ENCODE measurements at regions not wholly inside any gene's neighbourhood (a gene's known extent, or its start where the extent isn't known, plus 50 kb on each side); places are given as distances from the start of the nearest gene placed in this dataset.
"Not testable (repeated sequence)": the region's sequence is repeated elsewhere in the genome, so short reads cannot be mapped to it uniquely, and the experiment has no call there.

DNA sequence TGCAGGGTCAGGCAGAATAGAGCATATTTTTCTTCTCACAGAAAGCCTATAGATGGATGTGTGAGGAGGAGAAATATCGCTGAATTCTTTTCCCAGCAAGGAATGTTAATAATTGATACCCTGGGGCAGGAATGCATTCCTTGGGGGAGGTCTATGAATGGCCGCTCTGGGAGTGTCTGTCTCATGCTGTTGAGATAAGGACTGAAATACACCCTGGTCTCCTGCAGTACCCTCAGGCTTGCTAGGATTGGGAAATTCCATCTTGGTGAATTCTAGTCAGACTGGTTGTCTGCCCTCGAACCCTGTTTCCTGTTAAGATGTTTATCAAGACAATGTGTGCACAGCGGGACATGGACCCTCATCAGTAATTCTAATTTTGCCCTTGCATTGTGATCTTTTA lies 71.4 kb upstream of the MID1 start:
- TF ChIP-seq, protein P1, sequence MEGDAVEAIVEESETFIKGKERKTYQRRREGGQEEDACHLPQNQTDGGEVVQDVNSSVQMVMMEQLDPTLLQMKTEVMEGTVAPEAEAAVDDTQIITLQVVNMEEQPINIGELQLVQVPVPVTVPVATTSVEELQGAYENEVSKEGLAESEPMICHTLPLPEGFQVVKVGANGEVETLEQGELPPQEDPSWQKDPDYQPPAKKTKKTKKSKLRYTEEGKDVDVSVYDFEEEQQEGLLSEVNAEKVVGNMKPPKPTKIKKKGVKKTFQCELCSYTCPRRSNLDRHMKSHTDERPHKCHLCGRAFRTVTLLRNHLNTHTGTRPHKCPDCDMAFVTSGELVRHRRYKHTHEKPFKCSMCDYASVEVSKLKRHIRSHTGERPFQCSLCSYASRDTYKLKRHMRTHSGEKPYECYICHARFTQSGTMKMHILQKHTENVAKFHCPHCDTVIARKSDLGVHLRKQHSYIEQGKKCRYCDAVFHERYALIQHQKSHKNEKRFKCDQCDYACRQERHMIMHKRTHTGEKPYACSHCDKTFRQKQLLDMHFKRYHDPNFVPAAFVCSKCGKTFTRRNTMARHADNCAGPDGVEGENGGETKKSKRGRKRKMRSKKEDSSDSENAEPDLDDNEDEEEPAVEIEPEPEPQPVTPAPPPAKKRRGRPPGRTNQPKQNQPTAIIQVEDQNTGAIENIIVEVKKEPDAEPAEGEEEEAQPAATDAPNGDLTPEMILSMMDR (conservative IDR thresholded peaks at IDR 0.05; ENCODE audit: low read length), result not testable (repeated sequence)
- not testable (repeated sequence) for TF ChIP-seq EZH2phosphoT487 (IDR thresholded peaks at IDR 0.05; ENCODE audit: borderline replicate concordance)
